ENCODE measurements at regions not wholly inside any gene's neighbourhood (a gene's known extent, or its start where the extent isn't known, plus 50 kb on each side); places are given as distances from the start of the nearest gene placed in this dataset.

DNA sequence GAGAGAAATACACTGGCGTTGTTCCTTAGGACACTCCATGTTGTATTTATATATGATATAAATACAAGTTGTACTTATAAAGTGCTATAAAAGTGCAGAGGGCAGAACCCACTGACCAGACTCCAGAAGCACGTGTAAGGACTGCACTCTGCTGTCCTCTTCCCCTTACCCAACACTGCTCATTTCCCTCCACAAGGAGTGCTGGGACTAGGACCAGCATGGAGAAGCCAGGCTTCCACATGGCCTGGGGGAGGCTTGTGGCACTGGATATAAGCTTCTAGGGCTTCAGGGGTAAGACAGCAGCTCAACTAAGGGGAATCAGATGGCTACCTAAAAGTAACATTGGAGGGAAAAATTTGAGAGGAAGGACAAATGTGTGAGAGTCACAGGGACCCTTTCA, 556.9 kb downstream of the IGSF11 start:
- TF ChIP-seq, protein P1, sequence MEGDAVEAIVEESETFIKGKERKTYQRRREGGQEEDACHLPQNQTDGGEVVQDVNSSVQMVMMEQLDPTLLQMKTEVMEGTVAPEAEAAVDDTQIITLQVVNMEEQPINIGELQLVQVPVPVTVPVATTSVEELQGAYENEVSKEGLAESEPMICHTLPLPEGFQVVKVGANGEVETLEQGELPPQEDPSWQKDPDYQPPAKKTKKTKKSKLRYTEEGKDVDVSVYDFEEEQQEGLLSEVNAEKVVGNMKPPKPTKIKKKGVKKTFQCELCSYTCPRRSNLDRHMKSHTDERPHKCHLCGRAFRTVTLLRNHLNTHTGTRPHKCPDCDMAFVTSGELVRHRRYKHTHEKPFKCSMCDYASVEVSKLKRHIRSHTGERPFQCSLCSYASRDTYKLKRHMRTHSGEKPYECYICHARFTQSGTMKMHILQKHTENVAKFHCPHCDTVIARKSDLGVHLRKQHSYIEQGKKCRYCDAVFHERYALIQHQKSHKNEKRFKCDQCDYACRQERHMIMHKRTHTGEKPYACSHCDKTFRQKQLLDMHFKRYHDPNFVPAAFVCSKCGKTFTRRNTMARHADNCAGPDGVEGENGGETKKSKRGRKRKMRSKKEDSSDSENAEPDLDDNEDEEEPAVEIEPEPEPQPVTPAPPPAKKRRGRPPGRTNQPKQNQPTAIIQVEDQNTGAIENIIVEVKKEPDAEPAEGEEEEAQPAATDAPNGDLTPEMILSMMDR (IDR thresholded peaks at IDR 0.05; ENCODE audit: low read depth, low read length), result no peak
- no peak for TF ChIP-seq POLR2A (IDR thresholded peaks at IDR 0.05; ENCODE audit: extremely low read depth, insufficient read length)
